ENCODE measurements at regions not wholly inside any gene's neighbourhood (a gene's known extent, or its start where the extent isn't known, plus 50 kb on each side); places are given as distances from the start of the nearest gene placed in this dataset.

- Histone ChIP-seq H3K4me3 (no peak overlapping the region), H3K36me3 (no peaks in the 10 kb centered on the region), H3K27me3 (no peaks in the 10 kb centered on the region), H3K4me1 (no peaks in the 10 kb centered on the region), H3K27ac (no peak overlapping the region), H3K9me3 (no peaks in the 10 kb centered on the region)
- intact Hi-C loops (cut with DNase I) = no loop called here
- no peak for DNase-seq (ENCODE audit: extremely low spot score in 2 of 2)
- TF ChIP-seq POLR2AphosphoS5 (IDR thresholded peaks at IDR 0.05; ENCODE audit: insufficient read depth in 1 of 2, low read depth in 1 of 2) (no peak), CTCF (IDR thresholded peaks at IDR 0.05) (no peak), POLR2A (IDR thresholded peaks at IDR 0.05) (no peak)
Observed at GRCh38 chr18:64851726-64852125, 702.8 kb upstream of the LINC00305 start.

GRCh38 chr18:64850791-64851190 is 701.9 kb upstream of the LINC00305 start:
- no peaks in the 10 kb centered on the region for H3K4me1 ChIP-seq
- TF ChIP-seq CTCF (IDR thresholded peaks at IDR 0.05) (no peak), POLR2AphosphoS5 (IDR thresholded peaks at IDR 0.05; ENCODE audit: insufficient read depth in 1 of 2, low read depth in 1 of 2) (no peak), POLR2A (IDR thresholded peaks at IDR 0.05) (no peak)
- H3K27me3 ChIP-seq = no peaks in the 10 kb centered on the region
- H3K36me3 ChIP-seq = no peaks in the 10 kb centered on the region
- H3K9me3 ChIP-seq = no peaks in the 10 kb centered on the region
- H3K27ac ChIP-seq = no peak overlapping the region
- intact Hi-C loops (cut with DNase I) = no loop called here
- DNase-seq (ENCODE audit: extremely low spot score in 2 of 2) = no peak
- H3K4me3 ChIP-seq = no peak overlapping the region

- Histone ChIP-seq H3K9me3 (no peaks in the 10 kb centered on the region), H3K36me3 (no peaks in the 10 kb centered on the region), H3K4me3 (no peak overlapping the region), H3K27me3 (no peaks in the 10 kb centered on the region), H3K27ac (no peak overlapping the region), H3K4me1 (no peaks in the 10 kb centered on the region)
- intact Hi-C loops (cut with DNase I) = no loop called here
- TF ChIP-seq POLR2AphosphoS5 (IDR thresholded peaks at IDR 0.05; ENCODE audit: insufficient read depth in 1 of 2, low read depth in 1 of 2) = no peak
- no peak for TF ChIP-seq CTCF (IDR thresholded peaks at IDR 0.05)
- DNase-seq (ENCODE audit: extremely low spot score in 2 of 2) = no peak
Observed at GRCh38 chr18:64840911-64841701, 692.2 kb upstream of the LINC00305 start.

DNA sequence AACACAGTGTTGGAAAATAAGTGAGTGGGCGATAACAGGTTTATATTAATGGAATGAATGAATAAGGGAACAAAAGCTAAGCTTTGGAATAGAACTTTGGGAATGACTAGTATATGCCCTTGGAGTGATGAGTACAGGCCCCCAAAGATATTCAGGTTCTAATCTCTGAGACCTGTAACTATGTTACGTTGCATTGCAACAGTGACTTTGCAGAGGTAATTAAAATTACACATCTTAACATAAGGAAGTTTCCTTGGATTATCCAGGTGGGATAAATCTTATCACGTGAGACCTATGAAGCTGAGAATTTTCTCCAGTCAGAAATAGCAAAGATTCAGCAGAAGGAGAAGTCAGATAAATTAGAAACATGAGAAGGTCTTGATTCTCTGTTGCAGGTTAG is 661.5 kb upstream of the LINC00305 start:
- H3K27me3 ChIP-seq = no peaks in the 10 kb centered on the region
- intact Hi-C loops (cut with DNase I) = no loop called here
- H3K27ac ChIP-seq = no peak overlapping the region
- DNase-seq (ENCODE audit: extremely low spot score in 2 of 2) = no peak
- H3K9me3 ChIP-seq = no peaks in the 10 kb centered on the region
- no peaks in the 10 kb centered on the region for H3K4me1 ChIP-seq
- no peak for TF ChIP-seq POLR2AphosphoS5 (IDR thresholded peaks at IDR 0.05; ENCODE audit: insufficient read depth in 1 of 2, low read depth in 1 of 2)
- no peak for TF ChIP-seq POLR2A (IDR thresholded peaks at IDR 0.05)
- TF ChIP-seq CTCF (IDR thresholded peaks at IDR 0.05) = no peak
- H3K4me3 ChIP-seq = no peak overlapping the region
- no peaks in the 10 kb centered on the region for H3K36me3 ChIP-seq

GRCh38 chr18:64809801-64810200 is 660.9 kb upstream of the LINC00305 start:
- no peaks in the 10 kb centered on the region for H3K27me3 ChIP-seq
- no peak for DNase-seq (ENCODE audit: extremely low spot score in 2 of 2)
- H3K4me3 ChIP-seq = no peak overlapping the region
- intact Hi-C loops (cut with DNase I) = no loop called here
- no peaks in the 10 kb centered on the region for H3K36me3 ChIP-seq
- H3K27ac ChIP-seq = no peak overlapping the region
- no peaks in the 10 kb centered on the region for H3K4me1 ChIP-seq
- TF ChIP-seq POLR2AphosphoS5 (IDR thresholded peaks at IDR 0.05; ENCODE audit: insufficient read depth in 1 of 2, low read depth in 1 of 2) (no peak), CTCF (IDR thresholded peaks at IDR 0.05) (no peak), POLR2A (IDR thresholded peaks at IDR 0.05) (no peak)
- H3K9me3 ChIP-seq = no peaks in the 10 kb centered on the region
